ENCODE measurements at regions not wholly inside any gene's neighbourhood (a gene's known extent, or its start where the extent isn't known, plus 50 kb on each side); places are given as distances from the start of the nearest gene placed in this dataset.

GRCh38 chr10:10796061-10796773 lies 221.5 kb upstream of the CELF2 start:
- TF ChIP-seq POLR2A (IDR thresholded peaks at IDR 0.05; ENCODE audit: low read length) (no peak), GATA1 (IDR thresholded peaks at IDR 0.05; ENCODE audit: low read depth, low read length) (no peak)
